SK-N-SH treated with all-trans-retinoic acid at 6 μM for 48 hours (cell line): ENCODE measurements at regions not wholly inside any gene's neighbourhood (a gene's known extent, or its start where the extent isn't known, plus 50 kb on each side); places are given as distances from the start of the nearest gene placed in this dataset.

Experiments
- ARNTL ChIP-seq: fragments of 450-650 bp; formaldehyde crosslinking; IDR thresholded peaks from 2 replicates; pipeline ENCODE4 v1.5.0; 2020; ENCODE audit warnings: low read depth, mild to moderate bottlenecking, moderate library complexity, borderline replicate concordance
- BACH2 ChIP-seq: fragments of 250-450 bp; sonication (Bioruptor Pico); IDR thresholded peaks from 2 replicates; pipeline ENCODE4 v1.9.0; 2021; ENCODE audit warnings: mild to moderate bottlenecking, borderline replicate concordance
- ESRRG ChIP-seq: fragments of 250-450 bp; sonication (Bioruptor Pico); IDR thresholded peaks from 2 replicates; pipeline ENCODE4 v1.6.1; 2021; ENCODE audit warnings: mild to moderate bottlenecking
- OSR1 ChIP-seq: fragments of 250-450 bp; sonication (Bioruptor Pico); IDR thresholded peaks from 2 replicates; pipeline ENCODE4 v1.8.0; 2022; ENCODE audit warnings: moderate library complexity, mild to moderate bottlenecking, inconsistent platforms
- PPARA ChIP-seq: fragments of 250-450 bp; sonication (Bioruptor Pico); IDR thresholded peaks from 2 replicates; pipeline ENCODE4 v1.5.0; 2020; ENCODE audit warnings: mild to moderate bottlenecking, borderline replicate concordance
- ZFP30 ChIP-seq: fragments of 450-650 bp; formaldehyde crosslinking; IDR thresholded peaks from 2 replicates; pipeline ENCODE4 v1.5.0; 2022; ENCODE audit warnings: mild to moderate bottlenecking, moderate library complexity
- ZNF8 ChIP-seq: fragments of 450-650 bp; formaldehyde crosslinking; IDR thresholded peaks from 2 replicates; pipeline ENCODE4 v1.5.0; 2020; ENCODE audit warnings: mild to moderate bottlenecking, moderate library complexity
- TF ChIP-seq, protein P1 (sequence below): fragments of 250-450 bp; sonication (Bioruptor Pico); IDR thresholded peaks from 2 replicates; pipeline ENCODE4 v1.8.0; 2020; ENCODE audit warnings: mild to moderate bottlenecking, moderate library complexity, borderline replicate concordance
- TF ChIP-seq, protein P2 (sequence below): fragments of 250-450 bp; sonication (Bioruptor Pico); IDR thresholded peaks from 2 replicates; pipeline ENCODE4 v1.8.0; 2021; ENCODE audit warnings: low read depth, mild to moderate bottlenecking, moderate library complexity, borderline replicate concordance

DNA sequence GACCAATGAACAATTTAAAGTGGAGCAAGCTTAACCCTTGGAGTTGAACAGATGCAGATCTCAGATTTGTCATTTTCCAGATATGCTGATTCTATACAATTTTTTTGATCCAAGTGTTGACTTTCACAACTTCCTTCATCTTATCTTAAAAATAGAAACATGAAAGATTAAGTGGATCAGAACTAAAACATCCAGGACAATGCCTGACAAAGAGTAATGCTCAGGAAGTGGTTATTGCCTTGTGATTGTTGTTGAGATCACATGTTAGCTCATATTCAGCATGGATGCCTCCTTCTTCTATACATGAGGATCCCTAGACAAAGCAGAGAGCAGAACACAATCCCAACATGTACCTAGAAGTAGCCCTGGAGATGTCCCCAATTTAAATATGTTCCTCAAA is 160.9 kb downstream of the PPARGC1A start:
- TF ChIP-seq ZFP30 (CRISPR knock-in tag) (no peak), ARNTL (CRISPR knock-in tag) (no peak), ZNF8 (CRISPR knock-in tag) (no peak), OSR1 (CRISPR knock-in tag) (no peak), PPARA (no peak), ESRRG (CRISPR knock-in tag) (no peak), BACH2 (no peak)
- TF ChIP-seq, protein P1, sequence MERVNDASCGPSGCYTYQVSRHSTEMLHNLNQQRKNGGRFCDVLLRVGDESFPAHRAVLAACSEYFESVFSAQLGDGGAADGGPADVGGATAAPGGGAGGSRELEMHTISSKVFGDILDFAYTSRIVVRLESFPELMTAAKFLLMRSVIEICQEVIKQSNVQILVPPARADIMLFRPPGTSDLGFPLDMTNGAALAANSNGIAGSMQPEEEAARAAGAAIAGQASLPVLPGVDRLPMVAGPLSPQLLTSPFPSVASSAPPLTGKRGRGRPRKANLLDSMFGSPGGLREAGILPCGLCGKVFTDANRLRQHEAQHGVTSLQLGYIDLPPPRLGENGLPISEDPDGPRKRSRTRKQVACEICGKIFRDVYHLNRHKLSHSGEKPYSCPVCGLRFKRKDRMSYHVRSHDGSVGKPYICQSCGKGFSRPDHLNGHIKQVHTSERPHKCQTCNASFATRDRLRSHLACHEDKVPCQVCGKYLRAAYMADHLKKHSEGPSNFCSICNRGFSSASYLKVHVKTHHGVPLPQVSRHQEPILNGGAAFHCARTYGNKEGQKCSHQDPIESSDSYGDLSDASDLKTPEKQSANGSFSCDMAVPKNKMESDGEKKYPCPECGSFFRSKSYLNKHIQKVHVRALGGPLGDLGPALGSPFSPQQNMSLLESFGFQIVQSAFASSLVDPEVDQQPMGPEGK (CRISPR knock-in tag), result no peak
- TF ChIP-seq, protein P2, sequence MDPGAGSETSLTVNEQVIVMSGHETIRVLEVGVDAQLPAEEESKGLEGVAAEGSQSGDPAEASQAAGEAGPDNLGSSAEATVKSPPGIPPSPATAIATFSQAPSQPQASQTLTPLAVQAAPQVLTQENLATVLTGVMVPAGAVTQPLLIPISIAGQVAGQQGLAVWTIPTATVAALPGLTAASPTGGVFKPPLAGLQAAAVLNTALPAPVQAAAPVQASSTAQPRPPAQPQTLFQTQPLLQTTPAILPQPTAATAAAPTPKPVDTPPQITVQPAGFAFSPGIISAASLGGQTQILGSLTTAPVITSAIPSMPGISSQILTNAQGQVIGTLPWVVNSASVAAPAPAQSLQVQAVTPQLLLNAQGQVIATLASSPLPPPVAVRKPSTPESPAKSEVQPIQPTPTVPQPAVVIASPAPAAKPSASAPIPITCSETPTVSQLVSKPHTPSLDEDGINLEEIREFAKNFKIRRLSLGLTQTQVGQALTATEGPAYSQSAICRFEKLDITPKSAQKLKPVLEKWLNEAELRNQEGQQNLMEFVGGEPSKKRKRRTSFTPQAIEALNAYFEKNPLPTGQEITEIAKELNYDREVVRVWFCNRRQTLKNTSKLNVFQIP (CRISPR knock-in tag), result no peak
